Neural crest cell (in vitro differentiated cells): ENCODE measurements at regions not wholly inside any gene's neighbourhood (a gene's known extent, or its start where the extent isn't known, plus 50 kb on each side); places are given as distances from the start of the nearest gene placed in this dataset.

Experiments
- DNase-seq: peaks from one replicate; pipeline ENCODE4 v3.0.0; 2021; ENCODE audit warnings: low read depth, mixed read lengths, low spot score
- H3K27ac Mint-ChIP-seq: one replicate; pipeline ENCODE4 v1.8.0; 2021; ENCODE audit warnings: mild to moderate bottlenecking, mixed read lengths; ENCODE audit not compliant: unreplicated experiment
- H3K27me3 Mint-ChIP-seq: 2 replicates; pipeline ENCODE4 v1.8.0; 2021; ENCODE audit warnings: low read depth, mild to moderate bottlenecking, mixed read lengths
- H3K36me3 Mint-ChIP-seq: 2 replicates; pipeline ENCODE4 v1.8.0; 2021; ENCODE audit warnings: low read depth, mild to moderate bottlenecking, mixed read lengths
- H3K4me1 Mint-ChIP-seq: 2 replicates; pipeline ENCODE4 v1.8.0; 2021; ENCODE audit warnings: mixed read lengths
- H3K4me3 Mint-ChIP-seq: one replicate; pipeline ENCODE4 v1.8.0; 2021; ENCODE audit warnings: mild to moderate bottlenecking, mixed read lengths
- H3K9me3 Mint-ChIP-seq: 2 replicates; pipeline ENCODE4 v1.8.0; 2021; ENCODE audit warnings: mixed read lengths
- TF ChIP-seq, protein P1 (sequence below): fragments of 200-600 bp; sonication (generic); conservative IDR thresholded peaks from 2 replicates; pipeline ENCODE4 v1.5.0; 2021; ENCODE audit warnings: antibody characterized with exemption, mild to moderate bottlenecking

DNA sequence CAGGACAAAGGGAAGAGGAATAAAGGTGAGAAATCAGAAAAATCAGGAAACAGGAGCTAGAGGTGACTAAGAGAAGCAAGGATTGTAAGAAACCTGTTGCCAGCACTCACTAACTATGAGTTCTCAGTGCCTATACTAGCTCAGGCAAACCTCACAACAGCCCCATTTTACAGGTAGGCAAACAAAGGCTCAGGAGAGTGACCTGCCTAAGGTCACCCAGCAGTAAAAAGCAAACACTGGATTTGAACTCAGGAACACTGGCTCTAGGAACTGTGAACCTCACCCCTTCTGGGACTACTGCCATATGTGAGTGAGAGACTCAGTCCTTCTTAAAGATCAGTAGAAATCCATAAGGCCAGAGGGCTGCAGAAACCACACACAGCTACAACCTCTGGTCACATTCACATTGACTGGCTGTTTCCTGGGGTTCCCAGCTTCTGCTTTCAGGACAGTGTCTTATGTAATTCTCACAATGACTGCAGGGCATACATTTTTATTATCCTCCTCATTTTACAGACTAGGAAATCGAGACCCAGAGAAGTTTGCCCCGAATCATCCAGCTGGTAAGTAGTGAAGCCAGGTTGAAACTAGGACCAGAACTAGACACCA is 80.7 kb upstream of the MAFB start:
- H3K27me3 Mint-ChIP-seq: no peaks in the 10 kb centered on the region
- H3K36me3 Mint-ChIP-seq: no peaks in the 10 kb centered on the region
- H3K9me3 Mint-ChIP-seq: no peaks in the 10 kb centered on the region
- no peak for DNase-seq
- H3K4me1 Mint-ChIP-seq: no peaks in the 10 kb centered on the region
- no peak overlapping the region for H3K4me3 Mint-ChIP-seq
- TF ChIP-seq, protein P1, sequence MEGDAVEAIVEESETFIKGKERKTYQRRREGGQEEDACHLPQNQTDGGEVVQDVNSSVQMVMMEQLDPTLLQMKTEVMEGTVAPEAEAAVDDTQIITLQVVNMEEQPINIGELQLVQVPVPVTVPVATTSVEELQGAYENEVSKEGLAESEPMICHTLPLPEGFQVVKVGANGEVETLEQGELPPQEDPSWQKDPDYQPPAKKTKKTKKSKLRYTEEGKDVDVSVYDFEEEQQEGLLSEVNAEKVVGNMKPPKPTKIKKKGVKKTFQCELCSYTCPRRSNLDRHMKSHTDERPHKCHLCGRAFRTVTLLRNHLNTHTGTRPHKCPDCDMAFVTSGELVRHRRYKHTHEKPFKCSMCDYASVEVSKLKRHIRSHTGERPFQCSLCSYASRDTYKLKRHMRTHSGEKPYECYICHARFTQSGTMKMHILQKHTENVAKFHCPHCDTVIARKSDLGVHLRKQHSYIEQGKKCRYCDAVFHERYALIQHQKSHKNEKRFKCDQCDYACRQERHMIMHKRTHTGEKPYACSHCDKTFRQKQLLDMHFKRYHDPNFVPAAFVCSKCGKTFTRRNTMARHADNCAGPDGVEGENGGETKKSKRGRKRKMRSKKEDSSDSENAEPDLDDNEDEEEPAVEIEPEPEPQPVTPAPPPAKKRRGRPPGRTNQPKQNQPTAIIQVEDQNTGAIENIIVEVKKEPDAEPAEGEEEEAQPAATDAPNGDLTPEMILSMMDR: no peak
- no peak overlapping the region for H3K27ac Mint-ChIP-seq

DNA sequence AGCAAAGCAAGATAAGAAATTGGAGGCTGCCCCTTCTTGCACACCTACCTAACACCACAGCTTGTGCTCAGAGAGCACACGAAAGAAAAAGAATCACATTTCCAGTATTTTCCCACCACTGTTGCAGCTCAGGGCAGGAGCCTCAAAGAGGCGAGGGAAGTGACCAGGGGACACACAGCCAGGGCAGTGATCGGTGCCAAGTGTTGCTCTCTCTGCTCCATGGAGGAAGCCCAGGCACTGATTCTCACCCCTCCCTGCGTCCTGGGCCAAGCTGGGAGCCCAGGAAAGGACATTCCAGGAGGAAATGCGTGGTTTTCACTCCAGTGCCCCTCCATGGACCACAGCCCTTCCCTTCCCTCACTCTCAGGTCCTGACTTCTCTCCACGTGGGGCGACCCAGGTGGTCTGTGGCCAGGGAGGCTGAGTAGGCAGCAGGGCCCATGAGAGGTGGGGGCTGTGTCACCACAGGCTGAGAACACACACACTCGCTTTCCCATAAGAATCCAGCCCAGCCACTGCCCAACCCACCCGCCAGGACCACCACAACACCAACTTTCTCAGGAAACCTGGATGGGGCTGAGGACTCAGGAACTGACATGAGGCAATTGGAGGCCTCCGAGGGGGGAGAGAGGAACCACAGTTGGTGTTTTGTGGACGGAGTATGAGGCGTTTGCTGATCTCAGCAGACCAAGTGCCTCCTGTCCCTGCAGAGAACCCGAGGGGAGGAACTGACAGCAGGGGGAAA is 81.7 kb upstream of the MAFB start:
- Mint-ChIP-seq H3K4me1 (no peaks in the 10 kb centered on the region), H3K27me3 (no peaks in the 10 kb centered on the region), H3K9me3 (no peaks in the 10 kb centered on the region), H3K36me3 (no peaks in the 10 kb centered on the region), H3K27ac (no peak overlapping the region), H3K4me3 (no peak overlapping the region)
- TF ChIP-seq, protein P1: no peak
- no peak for DNase-seq

DNA sequence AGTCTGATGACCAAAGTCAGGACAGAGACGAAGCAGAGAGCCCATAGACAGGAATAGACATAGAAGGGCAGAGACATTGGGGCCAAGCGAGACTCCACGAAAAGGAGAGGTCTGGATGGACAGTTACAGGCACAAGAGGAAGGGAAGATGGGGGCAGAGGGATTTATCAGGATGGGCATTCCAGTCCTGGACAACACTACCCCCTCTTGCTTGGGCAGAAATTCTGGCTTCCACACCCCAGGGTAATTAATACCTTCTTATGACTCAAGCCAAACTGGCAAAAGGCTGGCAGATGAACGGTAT is 82.2 kb upstream of the MAFB start:
- H3K4me3 Mint-ChIP-seq: no peak overlapping the region
- H3K9me3 Mint-ChIP-seq: no peaks in the 10 kb centered on the region
- H3K4me1 Mint-ChIP-seq: no peaks in the 10 kb centered on the region
- no peak overlapping the region for H3K27ac Mint-ChIP-seq
- TF ChIP-seq, protein P1: no peak
- H3K36me3 Mint-ChIP-seq: no peaks in the 10 kb centered on the region
- H3K27me3 Mint-ChIP-seq: no peaks in the 10 kb centered on the region
- DNase-seq: no peak

DNA sequence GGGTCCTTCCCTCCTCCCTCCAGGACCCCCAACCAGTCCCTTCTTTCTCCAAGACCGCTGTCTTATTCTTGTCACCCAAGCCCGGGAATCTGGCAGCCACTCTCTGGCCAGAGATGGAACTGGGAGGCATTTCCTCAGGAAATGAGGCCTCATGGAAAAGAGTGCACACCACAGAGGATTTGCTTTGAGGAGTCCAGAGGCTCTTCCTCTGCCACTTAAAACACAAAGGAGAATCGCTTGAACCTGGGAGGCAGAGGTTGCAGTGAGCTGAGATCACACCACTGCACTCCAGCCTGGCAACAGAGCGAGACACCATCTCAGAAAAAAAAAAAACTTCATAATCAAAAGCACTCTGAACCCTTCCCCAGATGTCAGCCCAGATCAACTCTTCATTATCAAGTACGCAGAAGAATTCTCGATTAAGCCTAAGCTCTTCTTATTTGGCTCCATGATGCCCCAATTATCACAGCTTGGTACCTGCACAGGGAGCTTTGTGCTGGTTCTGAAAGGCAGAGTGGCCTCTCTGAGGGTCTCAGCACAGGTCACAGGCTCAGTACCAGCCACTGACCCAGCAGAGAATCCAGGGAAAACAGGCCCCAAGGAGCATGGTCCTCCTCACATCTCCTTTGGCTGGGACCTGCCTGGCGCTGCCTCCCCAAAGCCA is 82.9 kb upstream of the MAFB start:
- Mint-ChIP-seq H3K4me3 (no peak overlapping the region), H3K4me1 (no peaks in the 10 kb centered on the region), H3K9me3 (no peaks in the 10 kb centered on the region), H3K36me3 (no peaks in the 10 kb centered on the region), H3K27ac (no peak overlapping the region), H3K27me3 (no peaks in the 10 kb centered on the region)
- no peak for DNase-seq
- TF ChIP-seq, protein P1: no peak

DNA sequence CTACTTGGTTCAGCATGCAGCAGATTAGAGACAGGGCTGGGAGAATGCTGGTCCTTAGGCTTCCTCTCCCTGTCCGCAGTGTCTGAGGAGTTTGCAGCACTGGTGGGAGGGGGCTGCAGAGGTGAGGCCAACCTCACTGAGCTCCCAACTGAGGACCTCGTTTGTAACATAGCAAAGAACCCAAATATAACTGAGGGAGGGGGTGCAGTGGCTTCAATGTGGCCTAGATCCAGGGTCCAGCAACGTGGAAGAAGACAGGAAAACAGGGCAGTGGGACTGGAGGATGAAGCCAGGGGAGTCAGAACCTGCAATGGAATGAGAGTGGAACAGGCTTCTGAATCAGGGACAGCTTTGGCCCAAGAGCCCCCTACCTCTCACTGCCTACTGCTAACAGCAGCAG is 84.3 kb upstream of the MAFB start:
- Mint-ChIP-seq H3K36me3 (no peaks in the 10 kb centered on the region), H3K9me3 (no peaks in the 10 kb centered on the region), H3K27me3 (no peaks in the 10 kb centered on the region), H3K27ac (peak overlapping the region; percentile 77), H3K4me1 (no peaks in the 10 kb centered on the region), H3K4me3 (no peak overlapping the region)
- DNase-seq: no peak
- TF ChIP-seq, protein P1: no peak
